HepG2 (cell line): ENCODE measurements at regions not wholly inside any gene's neighbourhood (a gene's known extent, or its start where the extent isn't known, plus 50 kb on each side); places are given as distances from the start of the nearest gene placed in this dataset.

Experiments used
- CHD4 ChIP-seq: fragments of 200-600 bp; sonication (generic); IDR thresholded peaks from 2 replicates; pipeline ENCODE4 v1.7.0; 2017; ENCODE audit warnings: mild to moderate bottlenecking, low read length, borderline replicate concordance
- NFKB2 ChIP-seq: sonication (generic); formaldehyde crosslinking; IDR thresholded peaks from 2 replicates; pipeline ENCODE4 v1.4.0; 2020; ENCODE audit warnings: missing genetic modification reagents, borderline replicate concordance
- POLR2AphosphoS5 ChIP-seq: IDR thresholded peaks from 2 replicates; pipeline ENCODE4 v1.6.1; 2012; ENCODE audit warnings: low read depth, low read length
- SMARCC2 ChIP-seq: fragments of 450-650 bp; IDR thresholded peaks from 2 replicates; pipeline ENCODE4 v1.6.1; 2017; ENCODE audit warnings: antibody characterized with exemption, mild to moderate bottlenecking
- TBP ChIP-seq: sonication (generic); formaldehyde crosslinking; IDR thresholded peaks from 2 replicates; pipeline ENCODE4 v1.5.0; 2020; ENCODE audit warnings: missing genetic modification reagents
- YY1 ChIP-seq: IDR thresholded peaks from 2 replicates; pipeline ENCODE4 v1.6.1; 2011; ENCODE audit warnings: low read length, low read depth, moderate library complexity, mild to moderate bottlenecking; ENCODE audit not compliant: insufficient read depth, insufficient replicate concordance
- ZFP36 ChIP-seq: fragments of 150-350 bp; IDR thresholded peaks from 2 replicates; pipeline ENCODE4 v1.6.1; 2018; ENCODE audit warnings: borderline replicate concordance, low read length, low read depth; ENCODE audit not compliant: partially characterized antibody
- TF ChIP-seq, protein P1 (sequence below): sonication (generic); formaldehyde crosslinking; IDR thresholded peaks from 2 replicates; pipeline ENCODE4 v1.4.0; 2020; ENCODE audit warnings: missing genetic modification reagents, mild to moderate bottlenecking, borderline replicate concordance
- TF ChIP-seq, protein P2 (sequence below): IDR thresholded peaks from 2 replicates; pipeline ENCODE4 v1.6.1; 2016; ENCODE audit warnings: missing compliant biosample characterization, missing genetic modification reagents, borderline replicate concordance

DNA sequence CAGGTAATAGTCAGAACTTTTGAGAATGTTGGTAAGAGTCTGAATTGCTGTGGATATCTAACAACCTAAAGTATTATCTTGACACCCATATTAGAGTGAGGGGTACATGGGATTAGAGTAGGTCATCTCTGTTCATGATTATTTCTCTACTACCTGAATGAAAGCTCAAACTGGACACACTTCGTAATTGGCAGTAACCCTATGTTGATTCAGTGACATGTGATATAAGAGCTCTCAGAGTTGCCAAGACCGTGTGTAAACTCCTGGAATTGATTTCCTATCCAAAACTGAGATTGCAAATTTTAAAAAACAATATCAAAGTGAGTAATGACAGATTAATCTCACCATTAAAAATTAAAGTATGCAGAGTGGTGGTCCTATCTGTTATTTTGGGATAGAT is 214.8 kb upstream of the ARHGEF26 start:
- TF ChIP-seq TBP (CRISPR knock-in tag) (no peak), ZFP36 (no peak), NFKB2 (CRISPR knock-in tag) (no peak), POLR2AphosphoS5 (no peak), YY1 (no peak), CHD4 (no peak), SMARCC2 (no peak)
- TF ChIP-seq, protein P1, sequence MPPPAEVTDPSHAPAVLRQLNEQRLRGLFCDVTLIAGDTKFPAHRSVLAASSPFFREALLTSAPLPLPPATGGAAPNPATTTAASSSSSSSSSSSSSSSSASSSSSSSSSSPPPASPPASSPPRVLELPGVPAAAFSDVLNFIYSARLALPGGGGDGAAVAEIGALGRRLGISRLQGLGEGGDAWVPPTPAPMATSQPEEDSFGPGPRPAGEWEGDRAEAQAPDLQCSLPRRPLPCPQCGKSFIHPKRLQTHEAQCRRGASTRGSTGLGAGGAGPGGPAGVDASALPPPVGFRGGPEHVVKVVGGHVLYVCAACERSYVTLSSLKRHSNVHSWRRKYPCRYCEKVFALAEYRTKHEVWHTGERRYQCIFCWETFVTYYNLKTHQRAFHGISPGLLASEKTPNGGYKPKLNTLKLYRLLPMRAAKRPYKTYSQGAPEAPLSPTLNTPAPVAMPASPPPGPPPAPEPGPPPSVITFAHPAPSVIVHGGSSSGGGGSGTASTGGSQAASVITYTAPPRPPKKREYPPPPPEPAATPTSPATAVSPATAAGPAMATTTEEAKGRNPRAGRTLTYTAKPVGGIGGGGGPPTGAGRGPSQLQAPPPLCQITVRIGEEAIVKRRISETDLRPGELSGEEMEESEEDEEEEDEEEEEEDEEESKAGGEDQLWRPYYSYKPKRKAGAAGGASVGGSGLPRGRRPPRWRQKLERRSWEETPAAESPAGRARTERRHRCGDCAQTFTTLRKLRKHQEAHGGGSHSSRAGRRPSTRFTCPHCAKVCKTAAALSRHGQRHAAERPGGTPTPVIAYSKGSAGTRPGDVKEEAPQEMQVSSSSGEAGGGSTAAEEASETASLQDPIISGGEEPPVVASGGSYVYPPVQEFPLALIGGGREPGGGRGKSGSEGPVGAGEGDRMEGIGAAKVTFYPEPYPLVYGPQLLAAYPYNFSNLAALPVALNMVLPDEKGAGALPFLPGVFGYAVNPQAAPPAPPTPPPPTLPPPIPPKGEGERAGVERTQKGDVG, result no peak
- TF ChIP-seq, protein P2, sequence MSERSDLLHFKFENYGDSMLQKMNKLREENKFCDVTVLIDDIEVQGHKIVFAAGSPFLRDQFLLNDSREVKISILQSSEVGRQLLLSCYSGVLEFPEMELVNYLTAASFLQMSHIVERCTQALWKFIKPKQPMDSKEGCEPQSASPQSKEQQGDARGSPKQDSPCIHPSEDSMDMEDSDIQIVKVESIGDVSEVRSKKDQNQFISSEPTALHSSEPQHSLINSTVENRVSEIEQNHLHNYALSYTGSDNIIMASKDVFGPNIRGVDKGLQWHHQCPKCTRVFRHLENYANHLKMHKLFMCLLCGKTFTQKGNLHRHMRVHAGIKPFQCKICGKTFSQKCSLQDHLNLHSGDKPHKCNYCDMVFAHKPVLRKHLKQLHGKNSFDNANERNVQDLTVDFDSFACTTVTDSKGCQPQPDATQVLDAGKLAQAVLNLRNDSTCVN, result no peak
